GM21360 (cell line): ENCODE measurements at regions not wholly inside any gene's neighbourhood (a gene's known extent, or its start where the extent isn't known, plus 50 kb on each side); places are given as distances from the start of the nearest gene placed in this dataset.

Experiments
- ATAC-seq: cut with Tn5 transposase; IDR thresholded peaks from one replicate; pipeline ENCODE4 v1.9.1; 2021; ENCODE audit warnings: mild to moderate bottlenecking, moderate library complexity; ENCODE audit not compliant: unreplicated experiment

DNA sequence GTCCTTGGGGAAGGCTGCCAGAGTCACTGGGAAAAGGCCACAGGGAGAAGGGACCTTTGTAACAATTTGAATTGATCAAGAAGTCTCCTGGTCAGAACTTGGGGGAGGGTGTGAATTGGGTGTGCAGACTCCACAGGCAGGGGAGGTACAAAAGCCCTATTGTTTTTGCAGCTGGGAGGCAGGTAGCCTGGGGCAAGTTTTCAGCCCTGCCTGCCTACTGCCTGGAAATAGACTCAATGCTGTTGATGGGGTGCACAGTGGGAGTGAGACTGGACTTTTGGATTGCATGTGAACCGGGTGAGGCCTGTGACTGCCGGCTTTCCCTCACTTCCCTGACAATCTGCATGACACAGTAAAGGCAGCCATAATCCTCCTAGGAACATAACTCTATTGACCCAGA is 947.0 kb downstream of the REEP3 start:
- no peak for ATAC-seq

DNA sequence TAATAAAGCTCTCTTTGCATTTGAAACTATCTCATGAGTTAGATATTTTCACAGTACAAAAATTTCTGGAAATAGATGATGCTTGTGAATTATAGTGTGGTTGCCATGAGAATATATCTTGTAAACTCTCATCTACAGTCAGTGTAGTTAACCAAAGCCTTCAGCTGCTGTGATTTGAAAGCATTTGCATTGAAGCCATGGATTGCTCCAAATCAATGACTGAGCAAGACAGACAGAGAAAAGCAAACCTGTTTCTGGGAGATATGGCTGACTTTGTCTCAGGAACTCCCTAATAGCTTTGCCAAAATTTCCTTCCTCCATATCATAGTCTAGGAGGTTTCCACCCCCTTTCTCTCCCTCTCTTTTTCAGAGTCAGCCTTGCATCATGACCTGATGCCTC is 955.3 kb downstream of the REEP3 start:
- no peak for ATAC-seq

DNA sequence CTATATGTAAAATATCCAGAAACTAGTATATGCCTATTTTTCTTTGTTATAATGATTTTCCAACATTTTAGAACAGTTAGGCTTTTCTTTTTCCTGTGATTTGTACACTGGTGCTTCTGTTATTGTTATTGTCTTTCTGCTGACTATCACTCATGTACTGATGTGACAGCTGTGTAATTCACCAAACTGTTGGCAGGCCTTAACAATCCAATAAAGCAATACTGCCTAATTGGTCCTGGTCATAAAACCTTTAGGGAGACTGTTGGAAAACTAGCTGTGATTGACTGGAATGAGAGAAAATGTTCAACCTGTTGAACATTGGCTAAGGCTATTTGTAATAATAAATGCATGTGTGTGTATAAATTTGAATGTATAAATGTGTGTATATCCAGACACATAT is 956.6 kb downstream of the REEP3 start:
- no peak for ATAC-seq

DNA sequence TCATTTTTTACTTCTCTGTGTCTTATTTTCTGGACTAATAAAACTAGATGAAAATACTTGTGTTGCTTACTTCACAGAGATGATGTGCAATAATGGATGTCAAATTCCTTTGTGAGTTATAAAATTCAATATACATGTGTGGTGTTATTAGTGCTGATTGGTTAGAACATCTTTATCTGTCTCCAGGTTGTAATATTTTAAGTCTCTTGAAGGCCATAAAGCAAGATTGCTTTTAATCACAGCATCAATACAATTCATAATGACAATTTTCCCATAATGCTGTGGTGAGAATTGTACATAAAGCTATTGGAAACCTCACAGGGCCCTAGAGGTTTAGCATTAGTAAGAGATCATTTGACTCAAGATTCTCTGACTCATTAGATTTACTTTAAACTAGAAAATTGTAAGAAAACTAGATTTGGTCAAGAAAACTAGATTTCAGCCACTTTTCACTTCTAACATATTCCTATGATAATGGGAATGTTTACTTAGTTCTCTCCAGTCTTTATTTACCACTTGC is 963.7 kb downstream of the REEP3 start:
- ATAC-seq, result no peak

DNA sequence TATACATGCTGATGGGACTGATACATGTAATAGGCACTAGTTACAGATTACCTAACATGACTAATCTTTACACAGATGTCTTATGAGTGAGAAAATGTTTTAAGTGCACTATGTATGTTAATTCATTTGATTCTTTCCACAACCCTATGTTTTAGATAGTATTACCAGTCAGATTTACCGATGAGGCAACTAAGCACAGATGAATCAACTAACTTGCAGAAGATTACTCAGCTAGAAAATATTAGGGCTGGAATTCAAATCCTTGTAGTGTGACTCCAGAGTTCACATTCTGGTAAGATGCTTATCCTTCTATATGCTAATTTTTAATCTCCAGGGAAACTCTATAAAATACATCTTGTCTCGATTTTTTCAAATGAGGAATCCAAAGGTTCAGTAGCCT is 964.9 kb downstream of the REEP3 start:
- no peak for ATAC-seq

DNA sequence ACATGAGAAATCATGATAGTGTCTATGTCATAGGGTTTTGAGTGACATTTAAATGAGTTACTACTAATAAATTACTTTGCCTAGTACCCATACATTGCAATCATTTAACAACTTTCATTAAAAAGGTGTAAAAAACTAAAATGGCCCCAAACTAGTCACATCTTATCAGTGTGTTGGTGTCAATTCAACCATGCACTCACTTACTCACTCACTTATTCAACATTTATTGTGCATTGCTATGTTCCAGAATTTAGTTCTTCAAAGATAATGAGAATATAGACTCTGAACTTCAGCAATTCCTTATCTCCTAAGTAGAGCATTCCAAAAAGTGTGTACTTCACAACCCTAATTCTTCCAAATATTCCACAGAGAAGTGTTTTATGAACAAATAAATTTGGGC is 965.7 kb downstream of the REEP3 start:
- no peak for ATAC-seq

DNA sequence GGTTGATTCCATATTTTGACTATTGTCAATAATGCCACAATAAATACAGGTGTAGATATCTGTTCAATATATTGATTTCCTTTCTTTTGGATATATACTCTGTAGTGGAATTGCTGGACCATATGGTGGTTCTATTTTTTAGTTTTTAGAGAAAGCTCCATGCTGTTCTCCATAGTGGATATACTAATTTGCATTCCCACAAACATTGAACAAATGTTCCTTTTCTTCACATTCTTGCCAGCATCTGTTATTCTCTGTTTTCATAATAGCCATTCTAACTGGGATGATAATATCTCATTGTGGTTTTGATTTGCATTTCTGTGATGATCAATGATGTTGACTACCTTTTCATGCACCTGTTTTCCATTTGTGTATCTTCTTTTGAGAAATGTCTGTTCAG is 973.7 kb downstream of the REEP3 start:
- ATAC-seq, result no peak

DNA sequence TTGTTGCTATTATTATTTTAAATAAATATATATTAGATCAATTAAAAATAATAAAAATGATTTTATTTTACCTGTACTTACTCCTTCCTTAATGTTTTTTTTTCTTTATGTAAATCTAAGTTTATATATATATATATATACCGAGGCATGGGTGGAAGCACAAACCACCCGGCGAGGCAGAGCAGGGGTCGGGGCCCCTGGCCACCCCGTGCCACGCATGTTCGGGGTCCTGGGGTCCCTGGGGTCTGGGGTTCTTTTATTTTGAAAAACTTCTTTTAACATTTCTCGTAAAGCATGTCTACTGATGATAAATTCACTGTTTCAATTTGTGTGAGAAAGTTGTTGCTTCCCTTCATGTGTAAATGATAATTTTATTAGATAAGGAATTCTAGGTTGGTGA is 976.1 kb downstream of the REEP3 start:
- ATAC-seq, result no peak

DNA sequence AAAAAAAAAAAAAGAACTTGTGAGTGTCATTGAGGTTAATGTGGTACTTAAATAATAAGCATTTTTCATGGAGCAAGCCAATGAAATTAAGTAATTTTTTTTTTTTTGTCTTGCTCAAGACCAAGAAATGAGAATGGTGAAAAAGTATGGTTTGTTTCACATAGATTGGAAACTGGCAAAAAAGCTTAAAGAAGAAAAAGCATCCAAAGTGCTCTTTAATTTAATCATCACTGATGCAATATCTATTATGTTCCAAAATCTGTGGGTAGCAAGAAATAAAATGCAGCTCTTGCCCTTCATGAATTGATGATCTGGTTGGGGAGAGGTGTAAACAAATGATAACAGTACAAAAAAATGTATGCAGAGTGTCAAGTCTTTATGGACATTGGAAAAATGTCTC is 980.6 kb downstream of the REEP3 start:
- ATAC-seq, result no peak

DNA sequence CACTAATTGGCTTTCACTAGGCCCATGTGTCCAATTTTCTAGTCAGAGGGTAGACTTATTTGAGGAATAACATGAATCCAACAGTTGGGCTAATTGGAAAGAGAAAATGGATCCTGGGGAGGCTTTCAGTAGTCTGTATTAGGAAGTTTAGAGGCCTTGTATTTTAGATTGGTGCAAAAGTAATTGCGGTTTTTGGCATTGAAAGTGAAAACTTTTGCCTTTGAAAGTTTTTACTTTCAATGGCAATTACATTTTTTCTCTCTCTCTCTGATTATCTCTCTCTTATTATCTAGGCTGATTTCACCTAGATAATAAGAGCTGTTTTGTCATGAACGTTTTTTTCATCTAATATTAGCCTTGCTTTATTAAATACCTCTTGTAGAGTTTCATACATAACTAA is 981.7 kb downstream of the REEP3 start:
- no peak for ATAC-seq

DNA sequence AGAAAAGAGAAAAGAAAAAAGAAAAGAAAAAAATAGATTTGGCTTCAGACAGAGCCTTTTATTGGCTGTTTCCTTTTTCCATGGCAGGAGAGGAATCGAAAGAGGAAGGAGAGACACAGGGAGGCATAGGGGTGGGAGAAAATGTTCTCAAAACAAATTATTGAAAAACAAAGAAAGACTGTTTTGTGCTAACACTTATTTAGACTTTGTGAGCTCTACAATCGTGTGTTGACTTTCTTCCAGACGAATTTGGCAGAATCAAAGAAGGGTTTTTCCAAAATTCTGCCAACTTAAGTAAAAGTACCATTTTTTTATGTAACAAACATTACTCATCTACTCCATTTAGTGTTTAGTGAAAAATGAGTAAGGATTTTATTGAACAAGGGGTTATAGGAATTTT is 982.2 kb downstream of the REEP3 start:
- no peak for ATAC-seq

DNA sequence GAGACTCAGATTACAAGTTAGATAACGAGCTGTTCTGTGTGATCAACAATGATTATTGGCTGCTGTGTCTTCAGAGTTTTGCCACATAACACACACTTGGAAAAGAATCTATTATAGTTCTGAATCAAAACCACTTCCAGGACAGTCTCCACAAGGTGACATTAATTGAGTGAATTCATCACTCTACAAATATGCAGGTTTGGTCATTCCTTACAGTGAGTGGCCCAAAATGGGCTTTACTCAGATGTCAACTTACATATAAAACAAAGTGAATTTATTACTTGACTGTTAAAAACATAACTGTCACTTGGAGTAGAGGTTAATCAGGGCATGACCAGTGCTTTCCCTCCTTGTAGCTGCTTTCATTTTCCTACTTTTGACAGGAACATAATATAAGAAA is 984.3 kb downstream of the REEP3 start:
- ATAC-seq, result no peak

DNA sequence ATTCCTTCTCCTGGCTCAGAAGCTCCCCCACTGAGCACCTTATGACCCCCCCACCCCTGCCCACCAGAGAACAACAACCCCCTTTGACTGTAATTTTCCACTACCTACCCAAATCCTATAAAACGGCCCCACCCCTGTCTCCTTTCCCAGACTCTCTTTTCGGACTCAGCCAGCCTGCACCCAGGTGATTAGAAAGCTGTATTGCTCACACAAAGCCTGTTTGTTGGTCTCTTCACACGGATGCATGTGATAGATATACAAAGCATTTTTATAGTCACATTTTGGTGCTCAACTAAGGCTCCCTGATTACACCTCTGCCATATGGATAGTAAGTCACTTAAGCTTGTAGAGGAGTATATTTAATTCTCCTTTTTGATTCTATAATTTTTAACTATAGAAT is 985.8 kb downstream of the REEP3 start:
- no peak for ATAC-seq

DNA sequence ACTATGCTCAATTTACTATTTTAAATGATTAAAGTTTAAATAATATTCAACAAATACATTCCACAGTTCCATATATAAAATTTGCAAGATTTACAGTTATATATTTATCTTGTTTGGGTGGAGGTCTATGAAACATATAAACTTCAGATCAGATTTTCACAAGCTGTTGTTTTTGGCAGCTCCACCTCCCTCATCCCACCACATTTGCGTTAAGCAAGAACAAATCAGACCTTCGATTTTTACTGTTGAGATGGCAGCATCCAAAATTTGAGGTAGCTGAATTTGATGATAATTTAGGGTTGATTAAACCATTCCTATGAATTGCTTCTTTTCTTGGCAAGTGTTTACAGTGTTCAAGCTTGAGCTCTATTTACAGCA is 986.4 kb downstream of the REEP3 start:
- ATAC-seq, result no peak

DNA sequence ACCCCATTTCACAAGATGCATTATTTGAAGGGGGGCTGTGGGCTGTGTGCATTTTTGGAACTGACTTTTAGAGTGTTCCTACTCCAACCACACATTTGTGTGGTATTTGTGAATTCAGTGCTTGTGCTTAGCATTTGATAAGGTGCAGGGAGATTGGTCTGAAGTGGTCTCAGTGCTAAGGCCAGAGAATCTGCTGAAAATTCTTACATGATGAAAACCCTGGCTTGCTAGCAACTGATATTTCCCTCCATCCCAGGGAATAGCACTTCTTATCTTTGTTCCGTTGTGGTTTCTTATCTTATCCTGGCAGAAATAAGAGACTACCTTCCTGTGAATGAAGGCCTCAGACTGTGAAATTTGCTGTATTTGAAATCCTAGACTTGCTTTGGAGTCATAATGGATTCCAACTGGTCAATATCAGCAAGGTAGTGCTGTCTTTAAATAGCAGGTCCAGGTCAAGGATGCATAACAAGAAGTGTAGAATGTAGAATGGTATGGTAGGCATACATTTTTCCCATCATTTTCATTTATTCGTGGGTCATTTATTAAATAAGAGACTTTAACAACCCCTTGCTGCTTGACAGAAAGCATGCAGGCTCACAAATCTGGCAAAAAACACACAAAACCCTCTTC is 986.9 kb downstream of the REEP3 start:
- ATAC-seq, result no peak

DNA sequence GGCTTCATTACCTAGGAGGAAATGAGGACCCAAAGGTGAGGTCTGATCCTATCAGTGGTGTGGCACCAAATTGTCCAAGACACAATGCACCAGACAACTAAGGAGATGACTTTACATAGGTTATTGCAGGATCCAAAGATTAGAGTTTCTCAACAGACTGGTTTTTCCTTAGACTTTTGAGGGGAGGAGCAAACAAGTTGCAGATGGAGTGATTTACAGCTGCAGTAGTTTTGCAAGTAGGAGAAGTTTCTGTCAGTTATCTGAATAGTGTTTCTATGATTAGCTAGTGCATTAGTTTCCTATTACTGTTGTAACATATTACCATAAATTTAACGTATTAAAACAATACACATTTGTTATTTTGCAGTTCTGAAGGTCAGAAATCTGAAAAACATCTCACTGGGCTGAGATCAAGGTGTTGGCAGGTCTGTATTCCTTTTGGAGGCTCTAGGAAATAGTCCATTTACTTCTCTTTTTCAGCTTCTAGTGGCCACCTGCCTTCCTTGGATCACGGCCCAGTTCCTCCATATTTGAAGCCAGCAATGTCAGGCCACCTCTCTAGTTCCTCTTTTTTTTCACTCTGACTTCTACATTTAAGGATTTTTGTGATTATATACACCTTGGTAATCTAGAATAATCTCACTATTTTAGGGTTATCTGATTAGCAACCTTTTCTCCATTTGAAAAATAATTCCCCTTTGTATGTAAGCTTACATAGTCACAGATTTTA is 994.9 kb downstream of the REEP3 start:
- ATAC-seq, result no peak

DNA sequence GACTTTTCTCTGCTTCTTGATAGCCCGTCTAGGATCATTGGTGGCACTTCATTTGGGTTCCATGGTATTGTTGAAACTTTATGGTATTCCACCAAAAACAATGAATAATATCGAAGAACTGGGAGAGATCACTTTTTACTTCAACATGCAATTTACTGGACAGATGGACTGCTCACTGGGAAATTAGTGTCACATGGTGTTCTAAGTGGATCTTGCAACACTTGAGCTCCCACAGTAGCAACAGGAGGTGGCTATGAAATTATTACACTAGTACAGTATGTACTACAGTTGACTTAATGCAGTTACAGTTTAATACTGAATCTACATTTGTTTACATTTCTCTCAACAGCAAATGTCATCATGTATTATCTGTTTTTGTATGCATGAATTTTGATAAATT is 997.3 kb downstream of the REEP3 start:
- ATAC-seq, result no peak

DNA sequence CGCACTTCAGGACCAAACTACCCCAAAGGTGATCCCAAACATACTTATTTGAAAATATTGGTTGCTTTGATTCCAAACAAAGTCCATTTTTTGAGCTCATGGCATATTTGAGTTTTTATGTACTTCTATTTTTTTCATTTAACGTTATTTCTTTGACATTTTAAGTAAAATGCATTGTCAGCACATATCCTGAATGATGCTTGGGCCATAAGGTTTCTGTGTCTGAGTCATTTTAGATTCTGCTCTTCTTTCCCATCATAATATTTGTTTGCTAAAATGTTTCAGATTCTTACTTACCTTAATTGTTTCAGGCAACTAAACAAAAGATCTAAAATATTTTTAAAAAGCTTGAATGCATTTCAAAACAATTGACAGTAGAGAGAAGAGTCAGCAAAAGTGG is 998.2 kb downstream of the REEP3 start:
- no peak for ATAC-seq

DNA sequence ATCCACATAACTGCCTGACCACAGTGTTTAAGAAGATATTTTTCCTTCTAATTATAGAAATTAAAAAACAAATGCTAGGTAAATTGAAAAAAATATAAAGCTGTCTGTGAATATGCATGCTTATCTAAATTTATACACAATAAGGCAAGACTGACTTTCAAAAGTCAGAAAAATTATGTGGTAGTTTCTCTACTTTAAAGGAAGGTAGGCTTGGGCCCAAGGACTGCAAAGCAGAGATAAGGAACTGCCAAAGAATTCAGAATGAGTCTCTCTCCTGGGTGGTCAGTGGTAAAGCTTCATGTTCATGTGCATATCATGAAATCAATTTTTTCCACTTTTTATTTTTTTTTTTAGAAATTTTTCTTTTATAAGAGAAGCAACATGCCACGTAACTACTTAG is 998.6 kb downstream of the REEP3 start:
- no peak for ATAC-seq

DNA sequence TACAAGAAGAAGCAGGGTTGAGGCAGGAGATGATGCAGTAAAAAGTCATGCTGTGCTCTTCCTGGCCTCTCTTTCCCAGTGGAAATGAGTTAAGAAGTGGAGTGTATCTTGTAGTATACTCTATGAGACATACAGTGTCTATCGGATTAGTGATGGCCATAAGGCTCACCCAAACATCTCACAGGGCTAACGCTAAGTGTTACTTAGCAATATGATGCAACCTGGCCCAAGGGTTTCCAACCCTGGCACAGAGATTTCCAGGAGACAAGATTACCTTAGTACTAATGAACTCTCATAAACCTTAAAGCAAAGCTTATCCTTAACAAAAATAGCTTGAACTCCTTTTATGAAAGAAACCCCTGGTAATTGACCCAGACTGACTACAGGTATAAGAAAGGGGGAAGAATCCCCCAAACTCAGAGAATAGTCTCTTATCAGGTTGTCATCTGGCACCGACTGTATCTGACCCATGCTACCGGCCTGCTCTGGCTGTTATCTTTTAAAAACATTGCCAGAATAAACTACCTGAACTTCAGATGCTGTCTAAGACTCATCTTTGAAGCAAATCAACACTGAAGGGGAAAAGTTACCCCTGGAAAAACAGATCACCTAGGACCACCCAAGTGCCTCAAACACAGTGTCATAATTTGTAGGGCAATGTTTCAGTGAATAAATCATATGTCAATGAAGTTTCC is 1002.0 kb downstream of the REEP3 start:
- ATAC-seq, result no peak

DNA sequence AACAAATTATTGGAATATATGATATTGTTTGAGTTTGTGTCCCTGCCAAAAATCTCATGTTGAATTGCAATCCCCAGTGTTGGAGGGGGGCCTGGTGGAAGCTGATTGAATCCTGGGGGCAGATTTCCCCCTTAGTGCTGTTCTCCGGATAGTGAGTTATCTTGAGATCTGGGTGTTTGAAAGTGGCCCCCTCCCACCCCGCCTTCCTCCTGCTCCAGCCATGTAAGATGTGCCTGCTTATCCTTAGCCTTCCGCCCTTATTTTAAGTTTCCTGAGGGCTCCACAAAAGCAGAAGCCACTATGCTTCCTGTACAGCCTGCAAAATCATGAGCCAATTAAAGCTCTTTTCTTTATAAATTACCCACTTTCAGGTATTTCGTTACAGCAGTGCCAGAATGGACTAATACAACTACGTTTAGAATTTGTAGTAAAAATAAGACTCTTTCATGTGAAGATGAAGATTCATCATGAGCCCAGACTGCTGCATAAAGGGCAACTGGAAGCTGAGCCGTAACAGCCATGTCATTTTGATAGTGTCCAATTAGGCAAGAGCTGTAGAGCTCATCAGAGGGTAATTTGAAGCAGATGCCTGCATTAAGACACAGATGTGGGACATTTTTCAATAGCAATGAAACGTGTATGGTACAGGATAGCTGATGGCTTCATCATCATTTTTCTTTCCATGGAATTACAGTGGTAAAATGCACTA is 1007.2 kb downstream of the REEP3 start:
- ATAC-seq, result no peak

DNA sequence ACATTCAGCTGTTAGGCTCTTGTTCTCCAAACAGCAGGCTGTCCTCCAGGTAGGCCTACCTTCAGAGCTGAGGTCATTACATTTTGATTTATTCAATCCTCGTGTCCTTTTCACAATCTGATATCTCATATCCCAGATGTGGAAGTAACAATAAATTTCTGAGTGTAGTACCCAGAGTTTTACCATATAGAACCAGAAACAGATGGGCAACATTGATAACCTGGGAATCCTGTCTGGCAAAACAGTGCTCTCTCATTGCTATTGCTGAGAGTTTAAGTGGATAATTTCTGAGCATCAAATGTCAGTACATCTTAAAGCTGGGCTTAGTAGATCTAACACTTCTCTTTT is 1007.8 kb downstream of the REEP3 start:
- ATAC-seq, result no peak
